ENCODE measurements at regions not wholly inside any gene's neighbourhood (a gene's known extent, or its start where the extent isn't known, plus 50 kb on each side); places are given as distances from the start of the nearest gene placed in this dataset.
"Not testable (repeated sequence)": the region's sequence is repeated elsewhere in the genome, so short reads cannot be mapped to it uniquely, and the experiment has no call there.

GRCh38 chr4:152065545-152065944, 304.7 kb upstream of the GATB start:
- no peak overlapping the region for H3K27ac ChIP-seq (ENCODE audit: low read depth, low read length)
- H3K27me3 ChIP-seq (ENCODE audit: control insufficient read depth in 5 of 5, insufficient read depth in 4 of 5, low read length in 5 of 5), result no peaks in the 10 kb centered on the region

GRCh38 chr4:152064753-152065152, 303.9 kb upstream of the GATB start:
- H3K9me3 ChIP-seq (ENCODE audit: control insufficient read depth in 5 of 5, low read length in 5 of 5), result no peaks in the 10 kb centered on the region
- no peak overlapping the region for H3K27ac ChIP-seq (ENCODE audit: low read depth, low read length)

More at GRCh38 chr4:152065545-152065944, 304.7 kb upstream of the GATB start:
- H3K9me3 ChIP-seq (ENCODE audit: control insufficient read depth in 5 of 5, low read length in 5 of 5), result no peaks in the 10 kb centered on the region
- no peaks in the 10 kb centered on the region for H3K4me1 ChIP-seq (ENCODE audit: control insufficient read depth in 5 of 5, insufficient read depth in 5 of 5, low read length in 5 of 5)
- H3K4me3 ChIP-seq (ENCODE audit: low read depth in 1 of 5, low read length in 5 of 5), result no peak overlapping the region
- no peak overlapping the region for H3K9ac ChIP-seq (ENCODE audit: low read length in 5 of 5)
- H3K36me3 ChIP-seq (ENCODE audit: control insufficient read depth in 5 of 5, insufficient read depth in 5 of 5, low read length in 5 of 5), result no peaks in the 10 kb centered on the region

DNA sequence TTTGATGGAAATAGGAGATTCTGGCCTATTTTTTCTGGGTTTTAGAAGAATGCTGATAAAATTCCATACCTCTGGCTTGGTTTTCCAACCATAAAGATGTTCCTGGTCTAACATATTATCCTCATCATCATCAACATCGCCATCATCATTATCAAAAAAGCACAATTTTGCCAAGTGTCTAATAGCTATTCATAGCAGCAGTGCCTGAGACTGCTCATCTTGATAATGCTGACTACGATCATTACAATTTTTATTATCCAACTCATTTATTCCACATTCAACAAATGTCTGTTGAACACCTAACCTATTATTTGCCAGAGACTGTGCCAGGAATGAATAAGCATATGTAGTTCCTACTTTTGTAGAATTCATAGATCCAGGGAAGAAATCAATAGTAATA, 303.5 kb upstream of the GATB start:
- Histone ChIP-seq H3K4me1 (ENCODE audit: control insufficient read depth in 5 of 5, insufficient read depth in 5 of 5, low read length in 5 of 5) (no peaks in the 10 kb centered on the region), H3K4me3 (ENCODE audit: low read depth in 1 of 5, low read length in 5 of 5) (no peak overlapping the region), H3K9ac (ENCODE audit: low read length in 5 of 5) (no peak overlapping the region)

More at GRCh38 chr4:152064753-152065152, 303.9 kb upstream of the GATB start:
- Histone ChIP-seq H3K9ac (ENCODE audit: low read length in 5 of 5) (no peak overlapping the region), H3K4me1 (ENCODE audit: control insufficient read depth in 5 of 5, insufficient read depth in 5 of 5, low read length in 5 of 5) (no peaks in the 10 kb centered on the region), H3K4me3 (ENCODE audit: low read depth in 1 of 5, low read length in 5 of 5) (no peak overlapping the region), H3K27me3 (ENCODE audit: control insufficient read depth in 5 of 5, insufficient read depth in 4 of 5, low read length in 5 of 5) (peaks cover 0 to under 1% (median 0%) of the 10 kb centered on the region in 5 donors), H3K36me3 (ENCODE audit: control insufficient read depth in 5 of 5, insufficient read depth in 5 of 5, low read length in 5 of 5) (no peaks in the 10 kb centered on the region)

DNA sequence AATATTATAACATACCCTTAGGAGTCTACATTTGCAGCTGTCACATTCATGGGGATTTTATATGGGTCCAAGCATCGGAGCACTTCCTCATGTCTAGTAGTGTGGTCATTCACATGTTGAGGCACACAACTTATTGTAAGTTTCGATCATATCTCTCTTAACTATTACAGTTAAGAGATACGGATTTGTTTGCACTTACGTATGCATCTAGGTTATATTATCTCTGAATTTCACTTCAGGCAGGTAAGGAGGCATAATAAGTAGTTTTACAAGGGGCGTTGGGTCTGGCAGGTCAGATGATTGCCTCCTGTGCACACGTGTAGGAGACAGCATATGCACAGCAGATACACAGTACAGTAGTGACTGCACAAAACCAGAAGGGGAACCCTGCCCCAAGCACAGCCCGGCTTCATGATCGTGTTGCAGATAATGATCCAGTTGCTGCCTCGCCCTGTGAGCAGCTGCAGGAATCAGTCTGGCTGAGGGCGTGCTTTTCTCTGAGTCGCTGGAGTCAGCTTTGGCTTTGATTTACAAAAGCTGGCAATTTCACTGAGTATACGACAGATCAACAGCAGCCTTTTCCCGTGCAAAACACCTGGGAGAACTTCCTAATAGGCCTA, 302.9 kb upstream of the GATB start:
- Histone ChIP-seq H3K36me3 (ENCODE audit: control insufficient read depth in 5 of 5, insufficient read depth in 5 of 5, low read length in 5 of 5) (no peaks in the 10 kb centered on the region), H3K9ac (ENCODE audit: low read length in 5 of 5) (no peak overlapping the region), H3K4me1 (ENCODE audit: control insufficient read depth in 5 of 5, insufficient read depth in 5 of 5, low read length in 5 of 5) (no peaks in the 10 kb centered on the region), H3K4me3 (ENCODE audit: low read depth in 1 of 5, low read length in 5 of 5) (no peak overlapping the region), H3K27ac (ENCODE audit: low read depth, low read length) (no peak overlapping the region), H3K27me3 (ENCODE audit: control insufficient read depth in 5 of 5, insufficient read depth in 4 of 5, low read length in 5 of 5) (peaks cover 0 to 4% (median 0%) of the 10 kb centered on the region in 5 donors), H3K9me3 (ENCODE audit: control insufficient read depth in 5 of 5, low read length in 5 of 5) (no peaks in the 10 kb centered on the region)

More for the DNA sequence above, 303.5 kb upstream of the GATB start:
- Histone ChIP-seq H3K27ac (ENCODE audit: low read depth, low read length) (no peak overlapping the region), H3K36me3 (ENCODE audit: control insufficient read depth in 5 of 5, insufficient read depth in 5 of 5, low read length in 5 of 5) (no peaks in the 10 kb centered on the region), H3K9me3 (ENCODE audit: control insufficient read depth in 5 of 5, low read length in 5 of 5) (no peaks in the 10 kb centered on the region), H3K27me3 (ENCODE audit: control insufficient read depth in 5 of 5, insufficient read depth in 4 of 5, low read length in 5 of 5) (peaks cover 0 to 4% (median 0%) of the 10 kb centered on the region in 5 donors)

DNA sequence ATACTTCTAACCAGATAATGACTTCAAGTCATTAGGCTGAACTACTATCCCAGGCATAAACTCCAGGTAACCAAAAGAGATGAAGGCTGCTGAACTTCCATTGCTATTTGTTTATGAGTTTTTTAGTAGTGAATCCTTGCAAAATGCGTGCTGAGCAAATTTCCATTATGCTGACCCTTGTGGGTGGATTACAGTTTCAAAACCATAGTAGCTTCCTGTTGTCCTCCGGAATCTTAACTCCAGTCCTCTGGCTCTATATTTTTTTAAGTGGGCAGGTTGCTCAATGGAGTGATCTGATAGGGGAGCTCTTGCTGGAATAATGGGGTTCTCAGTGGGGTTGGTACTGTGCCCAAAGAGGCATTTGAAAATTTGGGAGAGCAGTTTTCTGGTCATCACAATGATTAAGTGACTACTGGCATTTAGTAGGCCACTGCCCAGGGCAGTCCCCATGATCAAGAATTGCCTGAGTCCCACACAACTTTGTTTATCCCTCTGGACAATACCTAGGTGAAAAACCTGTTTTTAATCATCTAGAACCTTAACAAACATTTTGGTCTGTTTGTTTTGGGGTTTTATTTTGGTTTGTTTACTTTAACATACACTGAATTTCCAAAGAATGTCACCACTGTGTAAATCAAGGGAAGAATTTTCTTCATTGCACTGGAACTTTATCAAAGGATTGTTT, 302.3 kb upstream of the GATB start:
- H3K4me1 ChIP-seq (ENCODE audit: control insufficient read depth in 5 of 5, insufficient read depth in 5 of 5, low read length in 5 of 5), result no peaks in the 10 kb centered on the region
- H3K36me3 ChIP-seq (ENCODE audit: control insufficient read depth in 5 of 5, insufficient read depth in 5 of 5, low read length in 5 of 5), result no peaks in the 10 kb centered on the region
- H3K4me3 ChIP-seq (ENCODE audit: low read depth in 1 of 5, low read length in 5 of 5), result no peak overlapping the region
- no peak overlapping the region for H3K9ac ChIP-seq (ENCODE audit: low read length in 5 of 5)
- no peak overlapping the region for H3K27ac ChIP-seq (ENCODE audit: low read depth, low read length)
- no peaks in the 10 kb centered on the region for H3K9me3 ChIP-seq (ENCODE audit: control insufficient read depth in 5 of 5, low read length in 5 of 5)
- H3K27me3 ChIP-seq (ENCODE audit: control insufficient read depth in 5 of 5, insufficient read depth in 4 of 5, low read length in 5 of 5), result peaks cover 0 to 4% (median 0%) of the 10 kb centered on the region in 5 donors

- H3K9me3 ChIP-seq (ENCODE audit: control insufficient read depth in 5 of 5, low read length in 5 of 5), result peaks cover 0 to 6% (median 0%) of the 10 kb centered on the region in 5 donors
- no peak overlapping the region for H3K27ac ChIP-seq (ENCODE audit: low read depth, low read length)
- no peaks in the 10 kb centered on the region for H3K36me3 ChIP-seq (ENCODE audit: control insufficient read depth in 5 of 5, insufficient read depth in 5 of 5, low read length in 5 of 5)
- H3K9ac ChIP-seq (ENCODE audit: low read length in 5 of 5), result no peak overlapping the region
- no peaks in the 10 kb centered on the region for H3K4me1 ChIP-seq (ENCODE audit: control insufficient read depth in 5 of 5, insufficient read depth in 5 of 5, low read length in 5 of 5)
- H3K27me3 ChIP-seq (ENCODE audit: control insufficient read depth in 5 of 5, insufficient read depth in 4 of 5, low read length in 5 of 5), result peaks cover 0 to 6% (median 0%) of the 10 kb centered on the region in 5 donors
- H3K4me3 ChIP-seq (ENCODE audit: low read depth in 1 of 5, low read length in 5 of 5), result no peak overlapping the region
Measured at GRCh38 chr4:152054731-152055130, 293.9 kb upstream of the GATB start.

- Histone ChIP-seq H3K36me3 (ENCODE audit: control insufficient read depth in 5 of 5, insufficient read depth in 5 of 5, low read length in 5 of 5) (no peaks in the 10 kb centered on the region), H3K27me3 (ENCODE audit: control insufficient read depth in 5 of 5, insufficient read depth in 4 of 5, low read length in 5 of 5) (peaks cover 0 to 3% (median 0%) of the 10 kb centered on the region in 5 donors), H3K4me3 (ENCODE audit: low read depth in 1 of 5, low read length in 5 of 5) (no peak overlapping the region), H3K4me1 (ENCODE audit: control insufficient read depth in 5 of 5, insufficient read depth in 5 of 5, low read length in 5 of 5) (no peaks in the 10 kb centered on the region), H3K9ac (ENCODE audit: low read length in 5 of 5) (no peak overlapping the region), H3K27ac (ENCODE audit: low read depth, low read length) (no peak overlapping the region), H3K9me3 (ENCODE audit: control insufficient read depth in 5 of 5, low read length in 5 of 5) (peaks cover 0 to 6% (median 0%) of the 10 kb centered on the region in 5 donors)
Measured at GRCh38 chr4:152052451-152053057, 291.7 kb upstream of the GATB start.

DNA sequence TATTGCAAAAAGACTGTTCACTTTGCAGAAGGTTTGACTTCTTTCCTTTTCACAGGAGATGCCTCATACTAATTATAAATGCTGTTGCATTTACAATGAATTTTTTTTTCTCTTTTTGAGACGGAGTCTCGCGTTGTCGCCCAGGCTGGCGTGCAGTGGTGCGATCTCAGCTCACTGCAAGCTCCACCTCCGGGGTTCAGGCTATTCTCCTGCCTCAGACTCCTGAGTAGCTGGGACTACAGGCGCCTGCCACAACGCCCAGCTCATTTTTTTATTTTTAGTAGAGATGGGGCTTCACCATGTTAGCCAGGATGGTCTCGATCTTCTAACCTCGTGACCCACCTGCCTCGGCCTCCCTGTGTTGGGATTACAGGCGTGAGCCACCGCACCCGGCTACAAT, 290.5 kb upstream of the GATB start:
- not testable (repeated sequence) for H3K27ac ChIP-seq (ENCODE audit: low read depth, low read length); H3K36me3 ChIP-seq (ENCODE audit: control insufficient read depth in 5 of 5, insufficient read depth in 5 of 5, low read length in 5 of 5); H3K27me3 ChIP-seq (ENCODE audit: control insufficient read depth in 5 of 5, insufficient read depth in 4 of 5, low read length in 5 of 5); H3K4me1 ChIP-seq (ENCODE audit: control insufficient read depth in 5 of 5, insufficient read depth in 5 of 5, low read length in 5 of 5); H3K4me3 ChIP-seq (ENCODE audit: low read depth in 1 of 5, low read length in 5 of 5); H3K9ac ChIP-seq (ENCODE audit: low read length in 5 of 5); H3K9me3 ChIP-seq (ENCODE audit: control insufficient read depth in 5 of 5, low read length in 5 of 5)

DNA sequence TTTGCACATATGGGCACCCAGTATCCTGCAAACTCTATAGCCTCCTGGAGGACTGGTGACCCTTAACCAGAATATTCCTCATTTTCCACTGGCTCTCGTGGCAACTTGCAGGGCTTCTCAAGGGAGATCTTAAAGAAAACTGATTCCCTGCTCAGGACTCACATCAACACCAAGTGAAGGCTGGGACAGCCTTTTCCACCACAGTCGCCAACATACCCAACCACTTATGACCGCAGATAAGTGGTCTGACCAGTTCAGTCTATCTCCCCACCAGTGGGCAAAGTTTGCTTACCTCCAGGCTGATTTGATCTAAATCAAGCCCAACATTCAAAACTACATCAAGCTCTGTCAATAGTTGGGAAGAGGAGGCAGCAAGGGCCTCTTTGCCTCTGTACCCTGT, 289.3 kb upstream of the GATB start:
- H3K9ac ChIP-seq (ENCODE audit: low read length in 5 of 5), result no peak overlapping the region
- no peaks in the 10 kb centered on the region for H3K36me3 ChIP-seq (ENCODE audit: control insufficient read depth in 5 of 5, insufficient read depth in 5 of 5, low read length in 5 of 5)
- H3K27me3 ChIP-seq (ENCODE audit: control insufficient read depth in 5 of 5, insufficient read depth in 4 of 5, low read length in 5 of 5), result peaks cover 0 to 11% (median 3%) of the 10 kb centered on the region in 5 donors
- H3K4me3 ChIP-seq (ENCODE audit: low read depth in 1 of 5, low read length in 5 of 5), result no peak overlapping the region
- H3K9me3 ChIP-seq (ENCODE audit: control insufficient read depth in 5 of 5, low read length in 5 of 5), result no peaks in the 10 kb centered on the region
- no peak overlapping the region for H3K27ac ChIP-seq (ENCODE audit: low read depth, low read length)
- peaks cover 2 to 11% (median 11%) of the 10 kb centered on the region in 5 donors for H3K4me1 ChIP-seq (ENCODE audit: control insufficient read depth in 5 of 5, insufficient read depth in 5 of 5, low read length in 5 of 5)

DNA sequence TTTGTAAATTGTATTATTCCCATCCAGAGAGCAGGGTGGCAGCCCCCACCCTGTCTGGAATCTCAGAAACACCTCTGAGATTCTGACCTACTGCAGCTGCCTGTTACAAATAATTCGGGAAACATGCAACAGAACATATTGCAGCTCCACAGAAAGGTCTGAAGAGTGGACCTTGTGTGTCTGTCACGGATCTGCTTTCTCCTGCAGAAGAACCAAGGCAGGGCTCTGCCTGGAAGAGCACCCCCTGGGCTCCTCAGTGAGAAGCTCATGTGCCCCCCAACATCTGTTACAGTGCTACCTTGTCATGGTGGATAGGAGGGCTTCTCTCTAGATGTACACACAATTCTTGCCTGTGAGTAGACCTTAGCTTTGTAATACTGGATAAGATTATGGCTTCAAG, 286.6 kb upstream of the GATB start:
- peaks cover 2 to 11% (median 11%) of the 10 kb centered on the region in 5 donors for H3K4me1 ChIP-seq (ENCODE audit: control insufficient read depth in 5 of 5, insufficient read depth in 5 of 5, low read length in 5 of 5)
- H3K9ac ChIP-seq (ENCODE audit: low read length in 5 of 5), result no peak overlapping the region
- no peak overlapping the region for H3K4me3 ChIP-seq (ENCODE audit: low read depth in 1 of 5, low read length in 5 of 5)
- peaks cover 0 to 2% (median 0%) of the 10 kb centered on the region in 5 donors for H3K9me3 ChIP-seq (ENCODE audit: control insufficient read depth in 5 of 5, low read length in 5 of 5)
- no peaks in the 10 kb centered on the region for H3K36me3 ChIP-seq (ENCODE audit: control insufficient read depth in 5 of 5, insufficient read depth in 5 of 5, low read length in 5 of 5)
- no peak overlapping the region for H3K27ac ChIP-seq (ENCODE audit: low read depth, low read length)
- H3K27me3 ChIP-seq (ENCODE audit: control insufficient read depth in 5 of 5, insufficient read depth in 4 of 5, low read length in 5 of 5), result peaks cover 0 to 17% (median 9%) of the 10 kb centered on the region in 5 donors

Data from subcutaneous abdominal adipose tissue (tissue), 5 donors.